ENCODE measurements at regions not wholly inside any gene's neighbourhood (a gene's known extent, or its start where the extent isn't known, plus 50 kb on each side); places are given as distances from the start of the nearest gene placed in this dataset.

DNA sequence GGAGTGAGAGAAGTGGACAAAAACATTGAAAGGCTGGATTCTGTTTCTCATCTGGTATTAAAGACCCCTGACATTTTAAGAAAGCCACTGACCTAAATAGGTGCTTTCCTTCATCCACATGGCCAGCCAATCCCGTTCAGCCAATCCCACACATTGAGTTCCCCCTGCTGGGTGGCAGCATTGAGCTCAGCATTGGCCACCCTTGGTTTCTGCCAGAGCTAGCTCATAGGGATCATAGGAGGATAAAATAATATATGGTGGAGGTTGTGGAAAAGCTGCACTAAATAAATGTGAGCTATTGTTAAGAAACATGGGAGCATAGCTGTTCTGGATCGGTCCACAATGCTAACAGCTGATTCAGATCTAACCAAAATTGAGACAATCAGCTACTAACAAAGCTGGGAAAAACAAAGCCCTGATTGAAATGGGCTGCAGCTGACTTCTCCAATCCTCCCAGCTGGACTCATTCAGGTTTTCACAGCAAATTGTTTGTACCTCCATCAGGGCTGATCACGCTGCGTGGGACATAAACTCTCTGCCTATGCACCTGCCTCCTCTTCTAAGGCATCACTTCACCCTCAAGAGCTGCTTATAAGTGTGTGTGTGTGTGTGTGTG lies 256.5 kb downstream of the EMP1 start:
- Histone ChIP-seq H3K36me3 (ENCODE audit: control insufficient read depth, insufficient read depth, low read length) (no peaks in the 10 kb centered on the region), H3K4me3 (ENCODE audit: low read length) (no peak overlapping the region), H3K4me1 (ENCODE audit: control insufficient read depth, insufficient read depth, low read length) (no peaks in the 10 kb centered on the region), H3K27ac (ENCODE audit: low read length) (no peak overlapping the region), H3K27me3 (ENCODE audit: control insufficient read depth, insufficient read depth, low read length) (no peaks in the 10 kb centered on the region), H3K9me3 (ENCODE audit: control insufficient read depth, insufficient read depth, low read length) (no peaks in the 10 kb centered on the region)
- no CpG with 5 or more reads among the region's 4 CpGs for WGBS (ENCODE audit: insufficient coverage, insufficient read length)
- DNase-seq (ENCODE audit: low read depth, low spot score): no peak

DNA sequence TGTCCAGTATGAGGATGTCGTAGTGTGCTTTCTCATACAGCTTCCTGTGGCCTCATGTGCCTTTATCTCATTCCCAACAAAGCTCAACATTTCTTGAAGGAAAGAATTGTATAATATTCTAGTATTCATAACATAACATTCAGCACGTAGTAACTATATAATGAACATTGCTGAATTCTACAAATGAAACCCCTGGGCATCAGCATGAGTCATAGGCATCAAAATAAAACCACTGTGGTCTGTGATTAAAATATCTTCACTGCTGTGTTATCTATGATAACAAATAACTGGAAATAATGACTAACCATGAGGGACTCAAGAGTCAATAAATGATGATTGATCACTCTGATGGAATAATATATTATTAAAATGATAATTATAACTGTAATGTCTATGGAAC lies 255.2 kb downstream of the EMP1 start:
- no peaks in the 10 kb centered on the region for H3K9me3 ChIP-seq (ENCODE audit: control insufficient read depth, insufficient read depth, low read length)
- H3K4me3 ChIP-seq (ENCODE audit: low read length): no peak overlapping the region
- no CpG with 5 or more reads among the region's 2 CpGs for WGBS (ENCODE audit: insufficient coverage, insufficient read length)
- H3K4me1 ChIP-seq (ENCODE audit: control insufficient read depth, insufficient read depth, low read length): no peaks in the 10 kb centered on the region
- H3K27me3 ChIP-seq (ENCODE audit: control insufficient read depth, insufficient read depth, low read length): no peaks in the 10 kb centered on the region
- H3K36me3 ChIP-seq (ENCODE audit: control insufficient read depth, insufficient read depth, low read length): no peaks in the 10 kb centered on the region
- H3K27ac ChIP-seq (ENCODE audit: low read length): no peak overlapping the region
- no peak for DNase-seq (ENCODE audit: low read depth, low spot score)

DNA sequence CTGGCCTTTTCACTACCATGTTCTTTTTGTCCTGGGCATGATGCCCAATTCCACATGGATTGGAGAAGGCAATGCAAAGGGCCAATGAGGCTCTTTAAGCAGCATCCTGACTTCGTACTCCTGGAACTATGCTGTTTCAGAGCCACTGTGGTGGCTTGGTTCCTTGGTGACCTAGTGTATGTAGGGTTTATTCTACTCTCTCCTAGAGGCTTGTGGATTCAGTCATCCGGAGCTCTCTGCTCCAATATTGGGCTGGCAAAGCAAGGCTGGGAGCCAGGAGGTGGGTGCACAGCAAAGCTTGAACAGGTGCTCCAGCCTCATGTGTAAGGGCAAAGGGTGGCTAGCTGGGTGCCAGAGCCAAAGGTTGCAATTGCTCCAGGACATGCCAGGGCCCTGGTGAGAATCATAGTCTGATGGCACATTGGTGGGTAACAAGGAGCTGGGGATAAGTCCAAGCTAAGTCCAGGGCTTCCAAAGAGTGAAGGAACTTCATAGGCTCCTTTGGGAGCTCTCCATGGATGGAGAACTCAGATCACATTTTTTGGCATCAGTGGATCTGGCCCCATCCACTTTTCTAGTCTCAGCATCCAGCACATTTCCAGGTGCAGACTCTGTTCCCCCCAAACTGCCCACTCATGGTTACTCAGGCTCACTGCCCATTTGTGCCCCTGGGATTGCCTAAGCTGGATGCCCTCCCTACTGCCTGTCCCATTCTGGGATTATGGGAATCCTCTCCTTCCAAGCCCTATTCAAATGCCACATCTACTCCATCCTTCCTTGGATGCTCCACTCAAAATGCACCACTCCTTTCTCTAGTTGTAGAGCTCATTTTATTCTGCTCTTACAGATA lies 253.9 kb downstream of the EMP1 start:
- Histone ChIP-seq H3K9me3 (ENCODE audit: control insufficient read depth, insufficient read depth, low read length) (no peaks in the 10 kb centered on the region), H3K4me1 (ENCODE audit: control insufficient read depth, insufficient read depth, low read length) (no peaks in the 10 kb centered on the region), H3K36me3 (ENCODE audit: control insufficient read depth, insufficient read depth, low read length) (no peaks in the 10 kb centered on the region), H3K27ac (ENCODE audit: low read length) (no peak overlapping the region), H3K4me3 (ENCODE audit: low read length) (no peak overlapping the region), H3K27me3 (ENCODE audit: control insufficient read depth, insufficient read depth, low read length) (no peaks in the 10 kb centered on the region)
- no CpG with 5 or more reads among the region's 2 CpGs for WGBS (ENCODE audit: insufficient coverage, insufficient read length)
- DNase-seq (ENCODE audit: low read depth, low spot score): no peak

DNA sequence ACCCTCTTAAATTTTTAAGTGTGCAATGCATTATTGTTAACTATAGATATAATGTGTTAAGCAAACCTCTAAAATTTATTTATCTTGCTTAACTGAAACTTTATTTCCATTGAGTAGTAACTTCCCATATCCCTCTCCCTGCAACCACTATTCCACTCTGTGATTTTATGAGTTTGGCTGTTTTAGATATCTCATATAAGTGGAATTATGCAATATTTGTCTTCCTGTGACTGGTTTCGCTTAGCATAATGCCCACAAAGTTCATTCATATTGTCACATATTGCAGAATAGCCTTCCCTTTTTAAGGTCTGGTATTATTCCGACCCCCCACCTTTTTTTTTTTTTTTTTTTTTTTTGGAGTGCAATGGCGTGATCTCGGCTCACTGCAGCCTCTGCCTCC lies 247.6 kb downstream of the EMP1 start:
- Histone ChIP-seq H3K27me3 (ENCODE audit: control insufficient read depth, insufficient read depth, low read length) (no peaks in the 10 kb centered on the region), H3K27ac (ENCODE audit: low read length) (no peak overlapping the region), H3K9me3 (ENCODE audit: control insufficient read depth, insufficient read depth, low read length) (no peaks in the 10 kb centered on the region), H3K4me1 (ENCODE audit: control insufficient read depth, insufficient read depth, low read length) (no peaks in the 10 kb centered on the region), H3K4me3 (ENCODE audit: low read length) (no peak overlapping the region), H3K36me3 (ENCODE audit: control insufficient read depth, insufficient read depth, low read length) (no peaks in the 10 kb centered on the region)
- WGBS (ENCODE audit: insufficient coverage, insufficient read length): no CpG with 5 or more reads among the region's 4 CpGs
- DNase-seq (ENCODE audit: low read depth, low spot score): no peak

DNA sequence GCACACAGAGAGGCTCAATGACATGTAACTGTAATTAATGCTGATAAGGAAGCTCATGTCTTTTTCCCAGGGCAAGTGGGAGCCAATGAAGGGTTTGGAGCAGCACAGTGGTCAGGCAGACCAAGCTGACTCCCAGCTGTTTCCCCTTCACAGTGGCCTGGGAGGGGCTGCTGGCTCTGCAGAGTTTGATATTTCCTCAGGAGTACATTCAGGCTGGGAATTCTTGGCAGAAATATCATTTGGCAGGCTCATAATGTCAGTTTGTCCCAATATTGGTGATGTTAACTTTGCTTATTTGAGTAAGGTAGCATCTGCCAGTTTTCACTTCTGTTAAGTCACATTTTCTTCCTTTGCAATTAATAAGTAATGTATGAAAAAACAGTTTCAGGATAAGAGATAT lies 247.0 kb downstream of the EMP1 start:
- Histone ChIP-seq H3K36me3 (ENCODE audit: control insufficient read depth, insufficient read depth, low read length) (no peaks in the 10 kb centered on the region), H3K9me3 (ENCODE audit: control insufficient read depth, insufficient read depth, low read length) (no peaks in the 10 kb centered on the region), H3K27ac (ENCODE audit: low read length) (no peak overlapping the region), H3K4me3 (ENCODE audit: low read length) (no peak overlapping the region), H3K4me1 (ENCODE audit: control insufficient read depth, insufficient read depth, low read length) (no peaks in the 10 kb centered on the region), H3K27me3 (ENCODE audit: control insufficient read depth, insufficient read depth, low read length) (no peaks in the 10 kb centered on the region)
- no peak for DNase-seq (ENCODE audit: low read depth, low spot score)

DNA sequence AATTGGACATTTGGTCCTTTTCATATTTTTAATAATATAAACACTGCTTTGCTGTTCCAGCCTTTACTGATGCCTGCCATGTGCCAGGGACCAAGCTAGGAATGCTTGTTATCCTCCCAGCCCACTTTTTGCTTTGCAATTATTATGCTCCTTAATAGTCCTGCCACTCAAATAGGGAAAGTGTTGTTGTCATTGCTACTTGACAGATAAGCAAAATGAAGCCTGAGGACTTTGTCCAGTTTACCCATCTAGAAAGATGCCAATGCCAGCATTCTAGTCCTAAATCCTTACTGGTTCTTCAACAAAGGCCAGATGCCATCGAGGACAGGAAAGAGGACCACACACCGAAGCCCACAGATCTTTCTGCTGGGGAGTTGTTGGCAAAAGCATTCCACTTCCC lies 246.5 kb downstream of the EMP1 start:
- Histone ChIP-seq H3K4me1 (ENCODE audit: control insufficient read depth, insufficient read depth, low read length) (no peaks in the 10 kb centered on the region), H3K9me3 (ENCODE audit: control insufficient read depth, insufficient read depth, low read length) (no peaks in the 10 kb centered on the region), H3K27ac (ENCODE audit: low read length) (no peak overlapping the region), H3K4me3 (ENCODE audit: low read length) (no peak overlapping the region), H3K36me3 (ENCODE audit: control insufficient read depth, insufficient read depth, low read length) (no peaks in the 10 kb centered on the region), H3K27me3 (ENCODE audit: control insufficient read depth, insufficient read depth, low read length) (no peaks in the 10 kb centered on the region)
- no peak for DNase-seq (ENCODE audit: low read depth, low spot score)
- no CpG with 5 or more reads among the region's 2 CpGs for WGBS (ENCODE audit: insufficient coverage, insufficient read length)

DNA sequence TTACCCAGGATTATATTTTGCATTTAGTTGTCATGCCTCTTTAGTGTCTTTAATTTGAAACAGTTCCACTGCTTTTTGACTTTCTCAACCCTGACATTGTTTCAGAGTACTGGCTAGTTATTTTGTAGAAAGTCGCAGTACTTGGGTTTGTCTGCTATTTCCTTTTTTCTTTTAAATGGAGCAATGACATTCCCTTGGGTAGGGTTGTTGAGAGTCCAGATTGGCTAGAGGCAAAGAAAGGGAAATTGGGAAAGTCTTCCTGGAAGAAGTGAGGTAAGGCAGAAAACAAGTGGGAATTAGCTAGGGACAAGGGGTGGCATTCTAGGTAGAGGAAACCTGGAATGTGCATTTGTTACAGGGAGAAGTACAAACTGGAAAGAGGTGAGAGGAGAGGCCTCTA lies 245.9 kb downstream of the EMP1 start:
- H3K9me3 ChIP-seq (ENCODE audit: control insufficient read depth, insufficient read depth, low read length): no peaks in the 10 kb centered on the region
- H3K27me3 ChIP-seq (ENCODE audit: control insufficient read depth, insufficient read depth, low read length): no peaks in the 10 kb centered on the region
- DNase-seq (ENCODE audit: low read depth, low spot score): no peak
- H3K36me3 ChIP-seq (ENCODE audit: control insufficient read depth, insufficient read depth, low read length): no peaks in the 10 kb centered on the region
- H3K27ac ChIP-seq (ENCODE audit: low read length): no peak overlapping the region
- no CpG with 5 or more reads among the region's 1 CpG for WGBS (ENCODE audit: insufficient coverage, insufficient read length)
- H3K4me3 ChIP-seq (ENCODE audit: low read length): no peak overlapping the region
- no peaks in the 10 kb centered on the region for H3K4me1 ChIP-seq (ENCODE audit: control insufficient read depth, insufficient read depth, low read length)

DNA sequence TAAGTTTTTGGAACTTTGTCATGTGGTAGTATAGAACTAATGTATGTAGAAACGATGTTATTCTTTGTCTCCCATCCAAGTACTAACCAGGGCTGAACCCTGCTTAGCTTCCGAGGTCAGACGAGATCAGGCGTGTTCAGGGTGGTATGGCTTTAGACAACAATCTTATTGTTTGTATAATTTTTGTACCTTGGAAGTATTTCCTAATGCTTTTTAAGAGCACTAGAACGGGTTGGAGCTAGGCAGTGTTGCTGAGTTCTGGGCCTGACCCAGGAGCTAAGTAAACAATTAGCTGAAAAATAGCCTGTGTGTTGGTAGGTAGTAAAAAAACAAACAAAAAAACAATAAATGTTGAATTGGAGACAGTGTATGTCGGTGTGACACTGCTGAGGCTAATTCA lies 244.3 kb downstream of the EMP1 start:
- no peak for DNase-seq (ENCODE audit: low read depth, low spot score)
- Histone ChIP-seq H3K9me3 (ENCODE audit: control insufficient read depth, insufficient read depth, low read length) (no peaks in the 10 kb centered on the region), H3K4me1 (ENCODE audit: control insufficient read depth, insufficient read depth, low read length) (0 out of 2 replicates have a peak, but pooled peaks cover 1% of the 10 kb centered on the region), H3K4me3 (ENCODE audit: low read length) (no peak overlapping the region), H3K36me3 (ENCODE audit: control insufficient read depth, insufficient read depth, low read length) (no peaks in the 10 kb centered on the region), H3K27ac (ENCODE audit: low read length) (no peak overlapping the region), H3K27me3 (ENCODE audit: control insufficient read depth, insufficient read depth, low read length) (no peaks in the 10 kb centered on the region)
- no CpG with 5 or more reads among the region's 6 CpGs for WGBS (ENCODE audit: insufficient coverage, insufficient read length)

DNA sequence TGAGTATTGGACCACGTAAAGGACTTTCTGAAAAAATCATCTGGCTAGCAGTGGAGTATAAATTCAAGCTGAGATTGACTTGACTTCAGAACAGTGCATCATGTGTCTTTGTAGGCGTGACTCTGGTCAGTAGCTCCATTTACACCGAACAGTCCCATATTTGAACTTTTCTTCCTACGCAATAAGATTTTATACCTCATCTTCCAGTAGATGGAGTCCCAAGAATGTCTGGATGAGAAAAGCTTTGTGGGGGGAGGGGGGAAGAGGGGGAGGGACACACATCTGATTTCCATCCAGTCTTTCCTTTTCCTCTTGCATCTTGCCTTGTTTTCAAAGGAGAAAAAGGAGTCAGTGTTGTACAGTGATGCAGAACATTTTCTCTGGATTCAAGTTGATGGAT lies 241.0 kb downstream of the EMP1 start:
- Histone ChIP-seq H3K4me3 (ENCODE audit: low read length) (no peak overlapping the region), H3K27me3 (ENCODE audit: control insufficient read depth, insufficient read depth, low read length) (no peaks in the 10 kb centered on the region), H3K4me1 (ENCODE audit: control insufficient read depth, insufficient read depth, low read length) (peaks cover 3% of the 10 kb centered on the region), H3K9me3 (ENCODE audit: control insufficient read depth, insufficient read depth, low read length) (no peaks in the 10 kb centered on the region), H3K27ac (ENCODE audit: low read length) (no peak overlapping the region), H3K36me3 (ENCODE audit: control insufficient read depth, insufficient read depth, low read length) (no peaks in the 10 kb centered on the region)
- WGBS (ENCODE audit: insufficient coverage, insufficient read length): no CpG with 5 or more reads among the region's 4 CpGs
- DNase-seq (ENCODE audit: low read depth, low spot score): no peak

DNA sequence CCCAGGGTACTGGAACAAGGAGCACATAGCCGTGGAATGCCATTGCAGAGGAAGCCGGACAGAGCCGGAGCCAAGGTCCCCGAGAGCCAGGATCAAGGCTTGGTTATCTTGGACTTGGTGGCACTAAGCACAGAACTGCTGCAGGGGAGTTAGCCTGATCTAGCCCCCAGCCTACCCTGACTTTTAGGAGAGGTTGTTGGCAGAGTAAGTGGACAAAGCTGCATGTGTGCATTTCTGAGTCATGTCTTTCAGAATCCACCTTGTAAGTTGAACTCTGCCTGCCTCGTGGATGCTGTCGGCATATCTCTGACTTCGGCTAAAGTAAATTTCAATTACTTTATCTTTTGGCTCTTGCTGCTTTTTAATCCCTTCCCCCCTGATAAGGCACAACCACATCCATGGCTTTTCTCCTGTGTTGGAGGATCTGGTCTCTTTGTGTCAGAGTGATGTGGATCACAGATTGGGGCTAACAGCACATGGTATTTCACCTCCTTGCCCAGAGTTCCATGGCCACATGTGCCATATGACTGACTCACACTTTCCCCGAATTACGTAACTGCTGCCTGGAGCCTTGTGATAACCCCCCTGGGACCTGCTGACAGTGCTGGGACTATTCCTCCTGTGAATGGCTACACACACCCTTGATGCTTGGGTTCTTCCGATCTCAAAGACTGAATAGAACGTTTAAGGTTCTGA lies 240.3 kb downstream of the EMP1 start:
- WGBS (ENCODE audit: insufficient coverage, insufficient read length): no CpG with 5 or more reads among the region's 11 CpGs

More for the DNA sequence above, 240.3 kb downstream of the EMP1 start:
- no peaks in the 10 kb centered on the region for H3K36me3 ChIP-seq (ENCODE audit: control insufficient read depth, insufficient read depth, low read length)
- no peak for DNase-seq (ENCODE audit: low read depth, low spot score)
- H3K27me3 ChIP-seq (ENCODE audit: control insufficient read depth, insufficient read depth, low read length): no peaks in the 10 kb centered on the region
- H3K4me3 ChIP-seq (ENCODE audit: low read length): no peak overlapping the region
- no peak overlapping the region for H3K27ac ChIP-seq (ENCODE audit: low read length)
- H3K9me3 ChIP-seq (ENCODE audit: control insufficient read depth, insufficient read depth, low read length): no peaks in the 10 kb centered on the region
- peaks cover 3% of the 10 kb centered on the region for H3K4me1 ChIP-seq (ENCODE audit: control insufficient read depth, insufficient read depth, low read length)

Data from iPS DF 6.9 (cell line).